HG03565 (cell line): ENCODE measurements at regions not wholly inside any gene's neighbourhood (a gene's known extent, or its start where the extent isn't known, plus 50 kb on each side); places are given as distances from the start of the nearest gene placed in this dataset.
"Not testable (repeated sequence)": the region's sequence is repeated elsewhere in the genome, so short reads cannot be mapped to it uniquely, and the experiment has no call there.

ENCODE experiments used
- ATAC-seq: cut with Tn5 transposase; IDR thresholded peaks from one replicate; pipeline ENCODE4 v1.9.1; 2021; ENCODE audit warnings: mild to moderate bottlenecking, moderate library complexity; ENCODE audit not compliant: unreplicated experiment

GRCh38 chr13:42474954-42475353, 99.0 kb upstream of the TNFSF11 start:
- ATAC-seq = no peak

- ATAC-seq = no peak
Measured at GRCh38 chr13:42477596-42478190, 96.3 kb upstream of the TNFSF11 start.

DNA sequence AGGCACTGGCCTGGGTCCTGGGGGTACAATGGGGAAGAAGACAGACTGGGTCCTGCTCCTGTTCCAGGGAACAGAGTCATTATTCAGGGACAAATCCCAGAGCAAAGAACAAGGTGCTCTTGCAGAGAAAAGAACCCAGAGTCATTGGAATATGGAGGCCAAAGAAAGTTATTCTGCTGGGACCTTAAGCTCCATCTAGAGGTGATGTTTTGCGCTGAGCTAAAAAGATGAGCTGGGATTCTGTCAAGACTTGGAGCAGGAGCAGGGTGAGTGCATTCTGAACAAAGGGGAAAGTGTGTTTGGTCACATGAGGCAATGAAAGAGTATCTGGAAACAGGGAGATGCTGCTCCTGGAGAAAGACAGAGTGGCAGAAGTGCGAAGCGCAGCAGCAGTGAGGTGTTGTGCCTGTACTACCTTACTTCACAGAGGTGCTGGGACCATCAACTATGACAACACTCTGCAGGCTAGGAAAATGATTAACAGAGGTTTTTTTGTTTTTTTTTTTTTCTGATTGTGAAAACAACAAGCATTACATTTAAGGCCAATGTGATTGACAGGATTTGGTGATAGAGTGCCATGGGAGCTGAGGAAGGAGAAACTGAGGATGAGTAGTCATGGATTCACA, 95.3 kb upstream of the TNFSF11 start:
- ATAC-seq = no peak

GRCh38 chr13:42484386-42484785, 89.6 kb upstream of the TNFSF11 start:
- no peak for ATAC-seq

GRCh38 chr13:42485272-42485671, 88.7 kb upstream of the TNFSF11 start:
- ATAC-seq = no peak

- no peak for ATAC-seq
Measured at GRCh38 chr13:42486711-42487198, 87.2 kb upstream of the TNFSF11 start.

GRCh38 chr13:42487221-42487620, 86.7 kb upstream of the TNFSF11 start:
- no peak for ATAC-seq

- ATAC-seq = no peak
Measured at GRCh38 chr13:42490676-42491075, 83.3 kb upstream of the TNFSF11 start.

DNA sequence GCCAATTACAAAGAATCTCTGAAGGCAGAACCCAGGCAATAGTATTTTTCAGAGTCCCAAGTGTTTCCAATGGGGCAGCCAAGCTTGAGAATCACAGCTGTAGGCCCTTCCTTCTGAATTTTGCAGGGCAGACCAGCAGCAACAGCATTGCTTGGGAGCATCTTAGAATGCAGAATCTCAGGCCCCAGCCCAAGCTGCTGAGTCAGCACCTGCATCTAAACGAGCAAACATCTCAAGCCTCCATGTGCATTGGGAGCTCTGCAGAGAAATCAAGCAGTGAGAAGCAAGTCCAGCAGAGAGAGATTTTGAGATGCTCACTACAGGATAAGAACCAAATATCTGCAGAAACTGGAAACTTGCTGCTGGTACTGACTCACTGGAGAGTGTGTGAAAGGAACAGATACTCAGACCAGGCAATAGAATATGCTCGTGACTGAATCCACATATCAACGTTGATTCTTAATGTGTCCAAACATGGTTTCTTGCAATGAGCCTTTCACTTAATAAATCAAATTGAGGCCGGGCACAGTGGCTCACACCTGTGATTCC, 81.5 kb upstream of the TNFSF11 start:
- no peak for ATAC-seq

- no peak for ATAC-seq
Measured at GRCh38 chr13:42494157-42494556, 79.8 kb upstream of the TNFSF11 start.

DNA sequence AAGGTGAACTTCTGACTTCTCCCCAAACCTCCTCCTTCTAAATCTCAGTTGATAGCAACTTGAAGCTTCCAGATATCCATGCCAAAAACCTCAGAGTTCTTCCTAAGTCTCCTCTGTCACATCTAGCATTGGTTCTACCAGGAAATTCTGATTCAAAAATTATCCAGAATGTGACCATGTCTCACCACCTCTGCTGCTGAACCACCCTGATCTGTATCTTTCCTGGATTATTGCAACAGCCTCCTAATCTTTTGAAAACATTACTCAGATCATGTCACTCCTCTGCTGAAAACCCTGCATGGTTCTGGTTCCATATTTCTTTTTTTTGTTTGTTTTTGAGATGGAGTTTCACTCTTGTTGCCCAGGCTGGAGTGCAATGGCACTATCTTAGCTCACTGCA, 78.7 kb upstream of the TNFSF11 start:
- no peak for ATAC-seq

DNA sequence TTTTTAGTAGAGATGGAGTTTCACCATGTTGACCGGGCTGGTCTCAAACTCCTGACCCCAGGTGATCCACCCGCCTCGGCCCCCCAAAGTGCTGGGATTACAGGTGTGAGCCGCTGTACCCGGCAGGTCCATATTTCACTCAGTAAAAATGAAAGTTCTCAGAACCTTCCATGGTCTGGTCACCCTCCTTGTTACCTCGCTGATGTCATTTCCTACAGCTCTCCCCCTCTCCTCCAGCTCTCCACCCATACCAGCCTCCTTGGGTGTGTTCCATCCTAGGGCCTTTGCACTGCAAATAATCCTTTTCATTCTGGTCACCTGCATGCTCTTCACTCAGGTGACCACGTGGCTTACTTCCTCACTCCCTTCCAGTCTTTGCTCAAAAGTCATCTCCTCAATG, 78.2 kb upstream of the TNFSF11 start:
- no peak for ATAC-seq

GRCh38 chr13:42496926-42497554, 76.9 kb upstream of the TNFSF11 start:
- ATAC-seq = not testable (repeated sequence)

GRCh38 chr13:42497798-42498197, 76.2 kb upstream of the TNFSF11 start:
- peak; percentile 93 for ATAC-seq

DNA sequence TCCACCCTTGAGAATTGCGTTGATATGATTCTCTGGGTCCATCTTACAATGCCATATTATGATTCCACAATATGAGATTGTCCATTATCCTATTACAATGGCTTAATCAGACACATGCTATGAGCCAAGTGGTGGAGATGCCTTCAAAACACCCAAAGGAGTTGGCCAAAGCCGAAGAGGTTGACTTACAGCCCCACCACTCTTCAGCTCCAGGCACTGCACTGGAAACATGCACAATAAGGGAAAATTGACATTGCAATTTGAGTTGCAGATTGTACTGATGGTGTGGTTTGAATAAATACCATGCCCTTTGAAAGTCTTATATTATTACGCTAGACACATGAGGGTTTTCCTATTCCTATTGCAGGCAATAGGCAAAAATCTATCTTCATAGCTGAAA, 75.4 kb upstream of the TNFSF11 start:
- no peak for ATAC-seq
